HUES6 (cell line): ENCODE measurements at regions not wholly inside any gene's neighbourhood (a gene's known extent, or its start where the extent isn't known, plus 50 kb on each side); places are given as distances from the start of the nearest gene placed in this dataset.

Experiments
- H3K27ac ChIP-seq: 2 replicates; pipeline ENCODE4 v1.7.0; 2013; ENCODE audit warnings: low read depth, mild to moderate bottlenecking, low read length, inconsistent platforms
- H3K27me3 ChIP-seq: 2 replicates; pipeline ENCODE4 v1.6.1; 2013; ENCODE audit warnings: low read length; ENCODE audit not compliant: control insufficient read depth, insufficient read depth
- H3K36me3 ChIP-seq: 2 replicates; pipeline ENCODE4 v1.6.1; 2013; ENCODE audit warnings: low read length; ENCODE audit not compliant: control insufficient read depth, insufficient read depth
- H3K4me1 ChIP-seq: 2 replicates; pipeline ENCODE4 v1.6.1; 2013; ENCODE audit warnings: low read length; ENCODE audit not compliant: control insufficient read depth, insufficient read depth
- H3K4me3 ChIP-seq: 2 replicates; pipeline ENCODE4 v1.5.1; 2013; ENCODE audit warnings: low read depth, low read length
- H3K9ac ChIP-seq: one replicate; pipeline ENCODE4 v1.6.1; 2013; ENCODE audit warnings: mild to moderate bottlenecking, low read length
- H3K9me3 ChIP-seq: 2 replicates; pipeline ENCODE4 v1.6.1; 2013; ENCODE audit warnings: low read depth, low read length; ENCODE audit not compliant: control insufficient read depth, insufficient read depth

DNA sequence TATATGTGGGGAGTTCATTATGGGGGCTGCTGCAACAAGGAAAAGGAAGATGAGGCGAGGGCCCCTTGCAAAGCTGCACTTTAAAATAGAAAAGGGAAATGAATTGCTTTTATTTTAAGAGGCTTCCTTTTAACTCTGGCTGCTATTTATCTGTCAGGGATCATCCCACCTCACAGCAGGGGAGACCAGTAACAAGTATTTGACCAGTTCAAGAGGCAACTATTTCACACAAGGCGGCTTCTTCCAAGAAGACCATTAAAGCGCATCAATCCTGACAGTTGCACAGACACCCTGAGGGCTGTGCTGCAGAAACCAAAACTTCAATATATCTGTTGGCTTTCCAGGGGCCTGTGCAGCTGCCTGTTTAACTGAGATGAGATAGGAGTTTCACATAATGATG lies 1009.2 kb downstream of the SORCS3 start:
- no peak overlapping the region for H3K9ac ChIP-seq
- no peaks in the 10 kb centered on the region for H3K9me3 ChIP-seq

DNA sequence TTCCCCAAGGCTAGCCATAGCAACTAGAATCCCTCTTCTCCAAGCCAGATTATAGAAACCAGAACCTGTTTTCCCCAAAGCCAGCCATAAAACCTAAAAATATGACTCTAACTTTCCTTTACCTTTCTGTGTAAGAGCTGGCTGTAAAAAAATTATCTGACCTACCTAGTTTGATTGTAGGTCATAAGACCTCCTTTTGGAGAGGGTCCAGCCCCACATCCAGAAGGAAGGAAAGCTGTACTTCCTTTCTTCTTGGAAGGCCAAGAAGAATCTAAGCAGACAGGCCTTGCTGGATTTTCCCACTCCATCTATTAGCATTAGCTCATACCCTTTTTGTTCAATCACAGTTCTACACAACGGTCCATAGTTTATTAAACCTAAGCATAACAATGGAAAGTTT lies 1006.3 kb downstream of the SORCS3 start:
- H3K27ac ChIP-seq = no peak overlapping the region
- H3K9ac ChIP-seq = no peak overlapping the region
- H3K9me3 ChIP-seq = no peaks in the 10 kb centered on the region
- no peak overlapping the region for H3K4me3 ChIP-seq
- no peaks in the 10 kb centered on the region for H3K27me3 ChIP-seq
- no peaks in the 10 kb centered on the region for H3K36me3 ChIP-seq
- H3K4me1 ChIP-seq = peaks cover 24% of the 10 kb centered on the region

More for the DNA sequence above, 1009.2 kb downstream of the SORCS3 start:
- Histone ChIP-seq H3K27me3 (no peaks in the 10 kb centered on the region), H3K36me3 (no peaks in the 10 kb centered on the region), H3K4me1 (peaks cover 24% of the 10 kb centered on the region), H3K4me3 (no peak overlapping the region), H3K27ac (no peak overlapping the region)

DNA sequence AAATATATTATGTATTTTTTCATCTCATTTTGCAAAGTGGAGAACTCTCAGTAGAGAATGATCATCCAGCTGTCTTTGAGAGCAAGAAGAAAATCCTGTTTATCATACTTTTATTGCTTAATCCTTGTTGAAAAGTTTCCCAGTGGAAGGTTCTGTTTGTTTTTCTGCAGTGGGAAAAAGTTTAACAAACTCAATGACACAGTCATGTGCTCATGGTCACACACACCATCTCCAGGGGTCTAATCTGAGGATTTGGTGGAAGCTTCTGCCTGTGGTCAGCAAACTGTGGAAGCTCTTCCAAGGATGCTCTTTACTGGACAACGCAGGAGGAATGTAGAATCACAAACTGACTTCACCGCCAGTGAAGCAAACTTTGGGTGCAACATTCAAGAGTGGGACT lies 1003.9 kb downstream of the SORCS3 start:
- peaks cover 11% of the 10 kb centered on the region for H3K4me1 ChIP-seq
- no peak overlapping the region for H3K27ac ChIP-seq
- no peak overlapping the region for H3K9ac ChIP-seq
- H3K36me3 ChIP-seq = no peaks in the 10 kb centered on the region
- H3K27me3 ChIP-seq = no peaks in the 10 kb centered on the region
- no peak overlapping the region for H3K4me3 ChIP-seq
- H3K9me3 ChIP-seq = no peaks in the 10 kb centered on the region

DNA sequence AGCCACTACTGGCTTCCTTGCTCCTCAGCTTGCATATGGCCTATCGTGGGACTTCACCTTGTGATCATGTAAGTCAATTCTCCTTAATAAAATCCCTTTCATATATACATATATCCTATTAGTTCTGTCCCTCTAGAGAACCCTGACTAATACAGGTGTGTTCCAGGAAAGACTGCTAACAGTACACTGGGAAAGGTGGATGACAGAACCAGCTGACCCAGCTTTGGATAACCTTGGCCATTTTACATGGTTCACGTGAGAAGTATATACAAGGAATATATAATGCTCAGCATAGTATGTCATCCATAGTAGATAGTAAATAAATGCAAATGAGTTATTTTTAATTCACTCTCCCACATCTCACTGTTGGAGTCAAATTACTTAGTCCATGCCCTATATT lies 1003.5 kb downstream of the SORCS3 start:
- Histone ChIP-seq H3K27me3 (no peaks in the 10 kb centered on the region), H3K27ac (no peak overlapping the region), H3K9ac (no peak overlapping the region), H3K36me3 (no peaks in the 10 kb centered on the region), H3K9me3 (0 out of 2 replicates have a peak, but pooled peaks cover 1% of the 10 kb centered on the region), H3K4me3 (no peak overlapping the region), H3K4me1 (peaks cover 7% of the 10 kb centered on the region)

DNA sequence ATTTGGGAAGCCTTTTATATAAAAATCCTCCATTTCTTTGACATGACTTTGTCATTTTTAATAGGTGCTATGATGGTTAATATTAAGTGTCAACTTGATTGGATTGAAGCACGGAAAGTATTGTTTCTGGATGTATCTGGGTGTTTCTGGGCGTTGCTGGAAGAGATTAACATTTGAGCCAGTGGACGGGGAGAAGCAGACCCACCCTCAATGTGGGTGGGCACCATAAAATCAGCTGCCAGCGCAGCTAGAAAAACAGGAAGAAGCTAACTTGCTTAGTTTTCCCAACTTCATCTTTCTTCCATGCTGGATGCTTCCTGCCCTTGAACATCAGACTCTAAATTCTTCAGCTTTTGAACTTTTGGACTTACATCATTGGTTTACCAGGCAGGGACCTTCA lies 1003.0 kb downstream of the SORCS3 start:
- Histone ChIP-seq H3K4me3 (no peak overlapping the region), H3K27ac (no peak overlapping the region), H3K9me3 (0 out of 2 replicates have a peak, but pooled peaks cover 6% of the 10 kb centered on the region), H3K27me3 (no peaks in the 10 kb centered on the region), H3K4me1 (peaks cover 5% of the 10 kb centered on the region; the same call in 1 of the 2 replicates), H3K9ac (no peak overlapping the region), H3K36me3 (no peaks in the 10 kb centered on the region)

DNA sequence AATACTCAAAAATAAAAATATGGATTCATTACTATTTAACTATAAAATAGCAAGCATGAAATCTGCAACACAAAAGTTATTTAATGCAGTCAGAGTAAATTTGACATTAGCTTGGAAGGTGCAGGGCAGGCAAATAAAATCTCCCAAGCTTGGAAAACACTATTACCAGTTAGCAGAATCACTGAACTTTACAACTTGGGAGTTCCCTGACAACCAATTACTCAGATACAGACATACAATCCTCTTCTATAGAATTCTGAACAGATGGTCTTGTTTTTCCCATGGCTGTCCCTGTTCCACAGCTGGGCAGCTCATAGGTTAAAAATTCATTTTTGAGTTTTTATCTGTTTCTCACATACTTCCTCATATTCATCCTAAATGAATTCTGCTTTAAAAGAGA lies 1002.6 kb downstream of the SORCS3 start:
- Histone ChIP-seq H3K9me3 (0 out of 2 replicates have a peak, but pooled peaks cover 8% of the 10 kb centered on the region), H3K4me3 (no peak overlapping the region), H3K27me3 (no peaks in the 10 kb centered on the region), H3K36me3 (no peaks in the 10 kb centered on the region), H3K27ac (no peak overlapping the region), H3K9ac (no peak overlapping the region), H3K4me1 (peaks cover 2% of the 10 kb centered on the region; the same call in 1 of the 2 replicates)

DNA sequence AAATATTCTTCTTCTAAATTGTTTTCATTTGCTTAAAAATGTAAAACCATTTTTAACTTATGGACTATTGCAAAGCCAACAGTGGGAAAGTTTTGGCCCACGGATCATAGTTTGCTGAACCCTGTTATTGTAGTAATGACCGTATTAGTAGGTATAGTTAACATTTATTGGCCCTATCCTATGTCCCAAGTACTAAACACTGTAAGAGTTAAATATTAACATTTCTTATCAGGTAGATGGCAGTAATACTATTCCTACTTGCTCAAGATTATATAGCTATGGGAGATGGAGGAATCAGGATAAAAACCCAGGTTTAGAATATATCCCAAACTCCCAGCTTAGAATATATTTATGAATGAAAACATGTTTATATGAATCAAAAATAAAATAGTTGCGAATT lies 993.2 kb downstream of the SORCS3 start:
- 0 out of 2 replicates have a peak, but pooled peaks cover 4% of the 10 kb centered on the region for H3K9me3 ChIP-seq
- H3K4me1 ChIP-seq = no peaks in the 10 kb centered on the region
- no peak overlapping the region for H3K27ac ChIP-seq
- H3K27me3 ChIP-seq = no peaks in the 10 kb centered on the region
- no peak overlapping the region for H3K4me3 ChIP-seq
- H3K9ac ChIP-seq = no peak overlapping the region
- no peaks in the 10 kb centered on the region for H3K36me3 ChIP-seq

DNA sequence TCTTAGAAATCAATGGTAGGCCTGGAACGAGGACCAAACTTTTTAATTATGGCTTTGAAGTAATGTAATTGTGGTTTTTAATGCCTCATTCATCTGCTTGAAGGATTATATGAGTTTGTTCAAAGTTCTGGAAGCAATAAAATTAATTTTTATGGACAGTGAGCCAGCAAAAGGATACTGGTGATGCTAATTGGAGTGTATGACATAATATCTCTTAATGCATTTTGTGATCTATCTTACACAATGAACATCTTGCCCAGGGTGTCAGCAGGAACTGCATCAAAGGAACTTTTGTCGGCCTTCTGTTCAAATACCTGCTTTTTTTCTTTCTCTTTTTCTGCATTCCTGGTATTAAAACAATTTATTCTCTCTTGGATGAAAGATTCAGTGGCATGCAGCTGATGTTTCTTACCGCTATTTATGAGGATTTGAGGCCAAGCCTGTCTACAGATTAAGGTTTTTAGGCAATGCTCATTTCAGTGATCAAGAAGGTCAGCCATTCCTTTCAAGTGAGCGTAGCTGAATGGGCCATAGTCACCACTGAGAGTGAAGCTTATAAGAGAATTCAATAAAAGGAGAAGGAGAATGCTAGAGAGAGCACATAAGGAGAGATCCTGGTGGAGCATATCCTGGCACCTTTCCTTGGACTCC lies 974.8 kb downstream of the SORCS3 start:
- Histone ChIP-seq H3K27me3 (no peaks in the 10 kb centered on the region), H3K4me3 (no peak overlapping the region), H3K27ac (no peak overlapping the region), H3K9me3 (no peaks in the 10 kb centered on the region), H3K9ac (no peak overlapping the region), H3K36me3 (no peaks in the 10 kb centered on the region), H3K4me1 (no peaks in the 10 kb centered on the region)

DNA sequence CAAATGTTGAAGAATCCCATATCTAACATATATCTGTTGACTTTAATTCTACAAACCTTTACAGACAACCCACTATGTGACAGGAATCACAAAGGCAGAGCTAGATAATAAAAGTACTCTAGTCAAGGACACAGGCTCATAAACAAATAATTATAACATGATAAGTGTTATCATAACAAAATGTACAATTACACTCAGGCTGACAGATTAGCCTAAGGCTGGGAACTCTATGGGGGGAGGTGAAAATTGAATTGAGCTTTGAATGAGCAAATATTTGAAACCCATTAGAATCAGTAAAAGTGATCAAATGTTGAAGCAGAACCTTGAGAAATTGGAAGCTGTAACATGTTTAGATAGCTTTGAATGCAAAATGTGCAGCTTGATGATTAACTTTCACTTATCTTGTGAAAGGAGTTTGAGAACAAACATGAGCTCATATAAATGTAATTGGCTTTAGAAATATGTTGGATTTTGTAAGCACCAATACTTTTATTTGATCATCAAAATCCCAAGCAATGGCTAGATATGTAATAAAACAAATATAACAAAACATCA lies 970.2 kb downstream of the SORCS3 start:
- Histone ChIP-seq H3K27me3 (no peaks in the 10 kb centered on the region), H3K9me3 (no peaks in the 10 kb centered on the region), H3K27ac (no peak overlapping the region), H3K4me1 (no peaks in the 10 kb centered on the region), H3K4me3 (no peak overlapping the region), H3K9ac (no peak overlapping the region), H3K36me3 (no peaks in the 10 kb centered on the region)

DNA sequence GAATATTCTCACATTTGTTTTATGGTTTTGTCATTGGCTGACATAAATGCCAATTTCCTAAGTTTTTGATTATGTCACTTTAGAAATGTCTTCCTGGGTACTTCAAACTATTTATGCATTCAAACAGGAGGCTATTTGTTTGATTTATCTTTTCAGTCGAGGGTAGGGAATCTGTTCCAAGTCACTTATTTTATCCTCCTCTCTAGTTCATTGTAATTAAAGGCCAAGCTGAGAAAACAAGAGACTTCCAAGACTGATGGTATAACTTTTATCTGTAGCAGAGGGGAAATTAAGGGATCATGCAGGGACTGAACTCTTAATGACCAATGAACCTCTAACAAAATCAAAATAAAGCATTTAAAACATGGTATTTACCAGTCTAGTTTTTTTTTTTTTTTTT lies 968.4 kb downstream of the SORCS3 start:
- H3K9ac ChIP-seq = no peak overlapping the region

DNA sequence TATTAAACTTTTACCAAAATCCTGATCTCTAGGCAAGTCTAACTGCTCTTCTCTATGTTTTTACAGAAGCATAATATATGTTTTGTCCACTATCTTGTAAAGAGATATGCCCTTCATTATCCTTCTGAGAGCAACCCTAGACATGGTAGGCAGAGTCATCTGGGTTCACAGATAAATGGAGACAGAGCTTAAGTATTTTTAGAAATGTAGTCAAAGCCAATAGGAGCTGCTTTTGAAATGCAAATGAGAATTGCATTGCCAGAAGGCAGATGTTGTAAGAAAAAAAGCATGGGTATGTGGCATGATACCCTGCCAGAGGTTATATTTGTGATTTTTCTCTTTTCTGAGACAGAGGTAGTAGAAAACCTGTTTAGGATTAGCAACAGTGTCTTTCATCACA lies 964.8 kb downstream of the SORCS3 start:
- Histone ChIP-seq H3K4me1 (peaks cover 6% of the 10 kb centered on the region), H3K4me3 (no peak overlapping the region), H3K9me3 (no peaks in the 10 kb centered on the region), H3K27me3 (no peaks in the 10 kb centered on the region), H3K9ac (no peak overlapping the region), H3K27ac (no peak overlapping the region), H3K36me3 (no peaks in the 10 kb centered on the region)

More for the DNA sequence above, 968.4 kb downstream of the SORCS3 start:
- H3K27ac ChIP-seq = no peak overlapping the region
- H3K9me3 ChIP-seq = no peaks in the 10 kb centered on the region
- peaks cover 6% of the 10 kb centered on the region for H3K4me1 ChIP-seq
- H3K4me3 ChIP-seq = no peak overlapping the region
- H3K27me3 ChIP-seq = no peaks in the 10 kb centered on the region
- H3K36me3 ChIP-seq = no peaks in the 10 kb centered on the region
